Activated CD4-positive, alpha-beta memory T cell treated with anti-CD3 and anti-CD28 coated beads for 36 hours (primary cell): ENCODE measurements at regions not wholly inside any gene's neighbourhood (a gene's known extent, or its start where the extent isn't known, plus 50 kb on each side); places are given as distances from the start of the nearest gene placed in this dataset.
A peak's percentile ranks its signal among the peaks of the same experiment; 100 is the strongest.

Experiments used
- CTCF ChIA-PET: fragments of 350-600 bp; sonication (Branson Sonifier 250); formaldehyde crosslinking; loops from one replicate; lab custom pipeline; 2021; ENCODE audit warnings: antibody characterized with exemption, inconsistent platforms; lab: Charles Lee
- POLR2A ChIA-PET: fragments of 350-600 bp; sonication (Branson Sonifier 250); formaldehyde crosslinking; loops from one replicate; lab custom pipeline; 2021; ENCODE audit warnings: antibody characterized with exemption; lab: Charles Lee
- DNase-seq: peaks from one replicate; pipeline ENCODE4 v3.0.0-alpha.2; 2020
- H3K27ac Mint-ChIP-seq: one replicate; pipeline ENCODE4 v1.8.0; 2021; ENCODE audit warnings: mixed read lengths
- H3K27me3 Mint-ChIP-seq: one replicate; pipeline ENCODE4 v1.8.0; 2021; ENCODE audit warnings: mixed read lengths
- H3K36me3 Mint-ChIP-seq: one replicate; pipeline ENCODE4 v1.8.0; 2021; ENCODE audit warnings: mixed read lengths
- H3K4me1 Mint-ChIP-seq: one replicate; pipeline ENCODE4 v1.8.0; 2021; ENCODE audit warnings: low read depth, mixed read lengths
- H3K4me3 Mint-ChIP-seq: one replicate; pipeline ENCODE4 v1.8.0; 2021; ENCODE audit warnings: mild to moderate bottlenecking, mixed read lengths
- H3K9me3 Mint-ChIP-seq: one replicate; pipeline ENCODE4 v1.8.0; 2021; ENCODE audit warnings: mixed read lengths
- intact Hi-C: fragments of 100-400 bp; cut with micrococcal nuclease; formaldehyde crosslinking; loops from one replicate; pipeline ENCODE4 v1.15.1; 2023

GRCh38 chr9:91126761-91127445 is 234.8 kb downstream of the AUH start:
- no peak for DNase-seq
- intact Hi-C loops, result no loop called here
- Mint-ChIP-seq H3K27me3 (peaks cover 4% of the 10 kb centered on the region), H3K4me1 (peaks cover 25% of the 10 kb centered on the region), H3K9me3 (peaks cover 17% of the 10 kb centered on the region), H3K27ac (no peak overlapping the region), H3K36me3 (no peaks in the 10 kb centered on the region), H3K4me3 (no peak overlapping the region)
- POLR2A ChIA-PET, result no interaction called here
- CTCF ChIA-PET, result no interaction called here

- no peak overlapping the region for H3K27ac Mint-ChIP-seq
- H3K27me3 Mint-ChIP-seq, result peaks cover 4% of the 10 kb centered on the region
- no peak for DNase-seq
- H3K4me3 Mint-ChIP-seq, result no peak overlapping the region
- intact Hi-C loops, result no loop called here
- ChIA-PET CTCF (no interaction called here), POLR2A (no interaction called here)
- H3K4me1 Mint-ChIP-seq, result peaks cover 29% of the 10 kb centered on the region
- no peaks in the 10 kb centered on the region for H3K36me3 Mint-ChIP-seq
- H3K9me3 Mint-ChIP-seq, result peaks cover 15% of the 10 kb centered on the region
Observed at GRCh38 chr9:91127653-91128052, 234.1 kb downstream of the AUH start.

- no peak for DNase-seq
- Mint-ChIP-seq H3K36me3 (peaks cover 4% of the 10 kb centered on the region), H3K27ac (peak overlapping the region; percentile 90), H3K9me3 (no peaks in the 10 kb centered on the region), H3K27me3 (peaks cover 4% of the 10 kb centered on the region), H3K4me3 (peak overlapping the region; percentile 11), H3K4me1 (peaks cover 26% of the 10 kb centered on the region)
- intact Hi-C loops, result loop anchor here (1.0 to 2.0 kb wide), 10 partner anchors 16 to 218 kb away; no protein-coding TSS in a partner anchor
- POLR2A ChIA-PET, result interaction anchor here (0.6 to 3.7 kb wide), 17 partner anchors 11 to 295 kb away, joined by 3 to 50 read pairs (median 9); partner anchors contain the start of gene NFIL3
- CTCF ChIA-PET, result interaction anchor here (0.6 to 2.9 kb wide), 12 partner anchors 16 to 159 kb away, joined by 3 to 11 read pairs (median 4); no protein-coding TSS in a partner anchor
Observed at GRCh38 chr9:91130796-91131318, 230.9 kb downstream of the AUH start.

GRCh38 chr9:91131433-91131839 is 230.3 kb downstream of the AUH start:
- Mint-ChIP-seq H3K27ac (peak overlapping the region; percentile 90), H3K36me3 (peaks cover 4% of the 10 kb centered on the region), H3K9me3 (no peaks in the 10 kb centered on the region), H3K4me1 (peaks cover 26% of the 10 kb centered on the region), H3K27me3 (peaks cover 4% of the 10 kb centered on the region), H3K4me3 (peak overlapping the region; percentile 32)
- POLR2A ChIA-PET, result interaction anchor here (0.6 to 3.7 kb wide), 20 partner anchors 10 to 294 kb away, joined by 3 to 50 read pairs (median 7); partner anchors contain the start of gene NFIL3
- CTCF ChIA-PET, result interaction anchor here (0.6 to 2.9 kb wide), 12 partner anchors 16 to 158 kb away, joined by 3 to 11 read pairs (median 4); no protein-coding TSS in a partner anchor
- intact Hi-C loops, result loop anchor here (1.0 to 2.0 kb wide), 10 partner anchors 16 to 218 kb away; no protein-coding TSS in a partner anchor
- DNase-seq, result peak; percentile 92

- Mint-ChIP-seq H3K4me3 (no peak overlapping the region), H3K9me3 (no peaks in the 10 kb centered on the region), H3K36me3 (peaks cover 4% of the 10 kb centered on the region), H3K27me3 (peaks cover 4% of the 10 kb centered on the region), H3K27ac (peak overlapping the region; percentile 90), H3K4me1 (peaks cover 26% of the 10 kb centered on the region)
- intact Hi-C loops, result no loop called here
- ChIA-PET POLR2A (interaction anchor here (1.8 to 3.7 kb wide), 7 partner anchors 14 to 76 kb away, joined by 6 to 50 read pairs (median 20); no protein-coding TSS in a partner anchor), CTCF (interaction anchor here (2.9 kb wide), 1 partner anchor 14 kb away, joined by 11 read pairs; no protein-coding TSS in a partner anchor)
- no peak for DNase-seq
Observed at GRCh38 chr9:91132576-91133073, 229.1 kb downstream of the AUH start.

GRCh38 chr9:91134608-91135007 is 227.1 kb downstream of the AUH start:
- H3K4me3 Mint-ChIP-seq, result no peak overlapping the region
- peaks cover 26% of the 10 kb centered on the region for H3K4me1 Mint-ChIP-seq
- ChIA-PET CTCF (no interaction called here), POLR2A (no interaction called here)
- DNase-seq, result no peak
- H3K36me3 Mint-ChIP-seq, result peaks cover 4% of the 10 kb centered on the region
- intact Hi-C loops, result no loop called here
- peaks cover 8% of the 10 kb centered on the region for H3K27me3 Mint-ChIP-seq
- H3K9me3 Mint-ChIP-seq, result no peaks in the 10 kb centered on the region
- H3K27ac Mint-ChIP-seq, result no peak overlapping the region

GRCh38 chr9:91137391-91137790 is 224.3 kb downstream of the AUH start:
- H3K27me3 Mint-ChIP-seq, result peaks cover 4% of the 10 kb centered on the region
- H3K9me3 Mint-ChIP-seq, result no peaks in the 10 kb centered on the region
- DNase-seq, result no peak
- H3K36me3 Mint-ChIP-seq, result peaks cover 4% of the 10 kb centered on the region
- peaks cover 3% of the 10 kb centered on the region for H3K4me1 Mint-ChIP-seq
- ChIA-PET CTCF (no interaction called here), POLR2A (no interaction called here)
- no peak overlapping the region for H3K27ac Mint-ChIP-seq
- H3K4me3 Mint-ChIP-seq, result no peak overlapping the region
- intact Hi-C loops, result no loop called here

- Mint-ChIP-seq H3K4me3 (no peak overlapping the region), H3K36me3 (peaks cover 3% of the 10 kb centered on the region), H3K27me3 (peaks cover 4% of the 10 kb centered on the region), H3K9me3 (no peaks in the 10 kb centered on the region), H3K27ac (no peak overlapping the region), H3K4me1 (peaks cover under 1% of the 10 kb centered on the region)
- ChIA-PET CTCF (interaction anchor here (1.3 kb wide), 1 partner anchor 49 kb away, joined by 3 read pairs; no protein-coding TSS in a partner anchor), POLR2A (no interaction called here)
- intact Hi-C loops, result no loop called here
- no peak for DNase-seq
Observed at GRCh38 chr9:91138760-91139159, 223.0 kb downstream of the AUH start.

- H3K27ac Mint-ChIP-seq, result no peak overlapping the region
- no peaks in the 10 kb centered on the region for H3K9me3 Mint-ChIP-seq
- DNase-seq, result no peak
- peaks cover 15% of the 10 kb centered on the region for H3K4me1 Mint-ChIP-seq
- H3K36me3 Mint-ChIP-seq, result peaks cover 3% of the 10 kb centered on the region
- CTCF ChIA-PET, result interaction anchor here (0.8 kb wide), 1 partner anchor 10 kb away, joined by 3 read pairs; no protein-coding TSS in a partner anchor
- intact Hi-C loops, result no loop called here
- POLR2A ChIA-PET, result interaction anchor here (1.2 to 1.6 kb wide), 3 partner anchors 9 to 39 kb away, joined by 3 to 4 read pairs (median 4); no protein-coding TSS in a partner anchor
- no peak overlapping the region for H3K4me3 Mint-ChIP-seq
- H3K27me3 Mint-ChIP-seq, result peaks cover 4% of the 10 kb centered on the region
Observed at GRCh38 chr9:91141407-91141965, 220.2 kb downstream of the AUH start.

GRCh38 chr9:91143162-91143561 is 218.6 kb downstream of the AUH start:
- Mint-ChIP-seq H3K4me1 (peaks cover 31% of the 10 kb centered on the region), H3K9me3 (no peaks in the 10 kb centered on the region), H3K4me3 (no peak overlapping the region), H3K36me3 (peaks cover 3% of the 10 kb centered on the region), H3K27ac (no peak overlapping the region), H3K27me3 (peaks cover 4% of the 10 kb centered on the region)
- no peak for DNase-seq
- POLR2A ChIA-PET, result no interaction called here
- CTCF ChIA-PET, result no interaction called here
- intact Hi-C loops, result no loop called here

- H3K4me1 Mint-ChIP-seq, result peaks cover 36% of the 10 kb centered on the region
- no peak overlapping the region for H3K27ac Mint-ChIP-seq
- peaks cover 3% of the 10 kb centered on the region for H3K36me3 Mint-ChIP-seq
- H3K9me3 Mint-ChIP-seq, result no peaks in the 10 kb centered on the region
- ChIA-PET CTCF (no interaction called here), POLR2A (no interaction called here)
- H3K27me3 Mint-ChIP-seq, result peaks cover 2% of the 10 kb centered on the region
- H3K4me3 Mint-ChIP-seq, result no peak overlapping the region
- intact Hi-C loops, result no loop called here
- DNase-seq, result no peak
Observed at GRCh38 chr9:91143642-91144041, 218.1 kb downstream of the AUH start.

- intact Hi-C loops, result no loop called here
- H3K27ac Mint-ChIP-seq, result no peak overlapping the region
- H3K27me3 Mint-ChIP-seq, result no peaks in the 10 kb centered on the region
- peaks cover 45% of the 10 kb centered on the region for H3K4me1 Mint-ChIP-seq
- H3K4me3 Mint-ChIP-seq, result no peak overlapping the region
- CTCF ChIA-PET, result interaction anchor here (0.6 kb wide), 1 partner anchor 111 kb away, joined by 3 read pairs; no protein-coding TSS in a partner anchor
- H3K36me3 Mint-ChIP-seq, result peaks cover 3% of the 10 kb centered on the region
- POLR2A ChIA-PET, result interaction anchor here (1.3 to 4.2 kb wide), 2 partner anchors 13 to 63 kb away, joined by 3 to 50 read pairs; no protein-coding TSS in a partner anchor
- no peaks in the 10 kb centered on the region for H3K9me3 Mint-ChIP-seq
- DNase-seq, result no peak
Observed at GRCh38 chr9:91144769-91145168, 216.9 kb downstream of the AUH start.
